ENCODE measurements at regions not wholly inside any gene's neighbourhood (a gene's known extent, or its start where the extent isn't known, plus 50 kb on each side); places are given as distances from the start of the nearest gene placed in this dataset.
"Not testable (repeated sequence)": the region's sequence is repeated elsewhere in the genome, so short reads cannot be mapped to it uniquely, and the experiment has no call there.

DNA sequence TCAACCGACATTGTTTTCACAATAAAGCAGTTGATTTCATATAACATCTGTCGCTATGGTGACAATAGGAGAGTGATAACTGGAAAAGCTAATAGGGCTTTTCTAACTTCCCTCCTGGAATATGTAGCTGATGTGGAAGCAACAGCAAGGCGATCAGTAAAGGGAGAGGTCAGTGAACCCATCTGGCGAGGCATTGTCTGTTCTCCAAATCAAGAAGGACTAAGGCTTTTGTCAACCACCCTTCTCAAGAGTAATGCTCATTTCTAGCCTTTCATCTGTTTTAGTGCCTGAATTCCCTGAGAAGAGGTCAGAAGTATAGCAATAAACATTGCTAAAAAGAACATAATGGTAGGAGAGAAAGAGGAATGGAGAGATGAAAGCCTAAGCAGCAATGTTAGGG is 201.3 kb downstream of the AKAP7 start:
- Mint-ChIP-seq H3K4me3 (no peak overlapping the region), H3K27ac (no peak overlapping the region), H3K27me3 (ENCODE audit: low read depth) (no peaks in the 10 kb centered on the region), H3K9me3 (no peaks in the 10 kb centered on the region), H3K4me1 (ENCODE audit: low read depth) (no peaks in the 10 kb centered on the region), H3K36me3 (ENCODE audit: low read depth) (no peaks in the 10 kb centered on the region)

DNA sequence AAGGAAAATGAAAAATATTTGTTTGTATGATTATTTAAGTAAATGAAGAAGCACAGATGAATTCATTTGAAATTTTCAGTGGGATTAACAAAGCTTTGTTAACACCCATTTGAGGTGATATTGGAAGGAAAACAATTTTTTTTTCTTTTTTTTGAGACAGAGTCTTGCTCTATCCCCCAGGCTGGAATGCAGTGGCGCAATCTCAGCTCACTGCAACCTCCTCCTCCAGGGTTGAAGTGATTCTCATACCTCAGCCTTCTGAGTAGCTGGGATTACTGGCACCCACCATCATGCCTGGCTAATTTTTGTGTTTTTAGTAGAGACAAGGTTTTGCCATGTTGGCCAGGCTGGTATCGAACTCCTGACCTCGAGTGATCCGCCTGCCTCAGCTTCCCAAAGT is 211.6 kb downstream of the AKAP7 start:
- H3K27ac Mint-ChIP-seq; H3K4me1 Mint-ChIP-seq (ENCODE audit: low read depth); H3K9me3 Mint-ChIP-seq; H3K27me3 Mint-ChIP-seq (ENCODE audit: low read depth); H3K36me3 Mint-ChIP-seq (ENCODE audit: low read depth); H3K4me3 Mint-ChIP-seq: not testable (repeated sequence)

DNA sequence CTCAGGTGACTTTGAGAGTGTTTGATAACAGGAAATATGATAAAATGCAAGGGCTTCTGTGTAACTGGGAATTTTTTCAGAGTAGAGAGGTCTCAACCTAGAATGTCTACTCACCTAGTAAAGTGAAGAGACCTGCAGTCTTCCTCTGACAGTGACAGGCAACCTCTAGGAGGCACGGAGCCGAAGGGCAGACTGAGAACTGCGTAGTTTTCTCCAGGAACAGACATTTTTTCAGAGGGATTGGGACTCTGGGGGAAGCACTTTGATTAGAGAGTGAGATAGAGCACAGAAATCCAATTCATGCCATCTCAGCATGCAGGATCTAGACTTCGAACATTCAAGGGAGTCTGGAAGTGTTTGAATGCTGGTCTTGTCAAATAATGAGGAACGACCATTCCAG is 213.3 kb downstream of the AKAP7 start:
- peaks cover 4% of the 10 kb centered on the region for H3K4me1 Mint-ChIP-seq (ENCODE audit: low read depth)
- H3K36me3 Mint-ChIP-seq (ENCODE audit: low read depth) = peaks cover 6% of the 10 kb centered on the region
- H3K27ac Mint-ChIP-seq = no peak overlapping the region
- H3K9me3 Mint-ChIP-seq = no peaks in the 10 kb centered on the region
- no peak overlapping the region for H3K4me3 Mint-ChIP-seq
- no peaks in the 10 kb centered on the region for H3K27me3 Mint-ChIP-seq (ENCODE audit: low read depth)

DNA sequence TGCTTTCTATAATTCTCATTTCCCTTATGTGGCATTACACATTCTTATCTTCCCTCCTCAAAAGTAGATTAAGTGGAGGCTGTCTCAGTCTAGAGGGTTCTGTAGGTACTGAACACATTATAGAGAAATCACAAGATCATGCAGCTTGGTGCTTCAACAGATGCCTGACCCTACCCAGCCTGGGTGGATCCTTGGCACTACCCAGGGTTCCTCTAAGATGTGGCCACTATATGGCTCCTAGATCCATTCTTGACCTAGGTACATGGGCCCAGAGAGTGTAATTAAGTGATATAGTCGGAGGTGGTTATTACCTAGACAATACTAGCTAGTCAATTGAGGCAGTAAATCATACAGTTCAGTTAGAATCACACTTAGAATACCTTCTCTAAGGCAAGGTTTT is 213.9 kb downstream of the AKAP7 start:
- peaks cover 4% of the 10 kb centered on the region for H3K4me1 Mint-ChIP-seq (ENCODE audit: low read depth)
- H3K27ac Mint-ChIP-seq = no peak overlapping the region
- H3K27me3 Mint-ChIP-seq (ENCODE audit: low read depth) = no peaks in the 10 kb centered on the region
- peaks cover 8% of the 10 kb centered on the region for H3K36me3 Mint-ChIP-seq (ENCODE audit: low read depth)
- no peak overlapping the region for H3K4me3 Mint-ChIP-seq
- no peaks in the 10 kb centered on the region for H3K9me3 Mint-ChIP-seq

DNA sequence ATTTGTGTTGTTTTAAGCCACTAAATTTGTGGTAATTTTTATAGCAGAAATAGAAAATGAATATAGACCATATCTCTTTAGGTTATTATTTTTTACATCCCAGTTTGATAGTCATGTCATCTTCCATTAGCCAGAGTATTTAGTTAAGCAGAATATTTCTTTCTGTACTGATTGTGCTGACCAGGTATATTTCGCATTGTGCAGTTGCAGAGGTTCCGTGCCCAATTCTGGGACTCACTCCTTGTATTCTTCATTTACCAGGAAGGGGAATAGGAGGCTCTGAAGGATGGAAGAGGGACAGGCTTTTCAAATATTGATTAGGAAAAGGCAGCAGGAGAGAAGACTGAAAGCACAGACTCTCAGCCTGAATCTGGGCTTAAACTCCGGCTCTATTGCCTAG is 217.8 kb downstream of the AKAP7 start:
- Mint-ChIP-seq H3K4me1 (ENCODE audit: low read depth) (peaks cover 4% of the 10 kb centered on the region), H3K9me3 (no peaks in the 10 kb centered on the region), H3K27me3 (ENCODE audit: low read depth) (no peaks in the 10 kb centered on the region), H3K36me3 (ENCODE audit: low read depth) (peaks cover 7% of the 10 kb centered on the region), H3K4me3 (no peak overlapping the region), H3K27ac (no peak overlapping the region)

DNA sequence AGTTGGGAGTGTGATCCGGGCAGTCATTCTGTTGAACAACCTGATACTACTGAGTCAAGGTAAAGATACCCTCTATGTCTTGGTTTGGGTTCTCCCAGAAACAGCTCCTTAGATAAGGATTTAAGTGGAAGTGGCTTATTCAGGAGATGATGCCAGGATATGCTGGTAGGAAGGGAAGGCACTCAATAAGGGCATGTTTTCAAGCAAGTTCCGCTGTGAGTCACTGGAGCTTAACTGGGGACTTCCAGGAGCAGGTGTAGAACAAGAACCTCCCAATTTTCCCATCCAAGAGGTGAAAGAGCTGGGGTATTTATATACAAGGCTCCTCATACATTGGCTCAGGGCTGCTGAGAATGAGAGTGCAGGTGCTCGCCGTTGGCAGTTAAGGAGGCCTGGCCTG is 218.6 kb downstream of the AKAP7 start:
- Mint-ChIP-seq H3K27me3 (ENCODE audit: low read depth) (no peaks in the 10 kb centered on the region), H3K27ac (no peak overlapping the region), H3K4me1 (ENCODE audit: low read depth) (no peaks in the 10 kb centered on the region), H3K9me3 (no peaks in the 10 kb centered on the region), H3K4me3 (no peak overlapping the region), H3K36me3 (ENCODE audit: low read depth) (peaks cover 6% of the 10 kb centered on the region)

DNA sequence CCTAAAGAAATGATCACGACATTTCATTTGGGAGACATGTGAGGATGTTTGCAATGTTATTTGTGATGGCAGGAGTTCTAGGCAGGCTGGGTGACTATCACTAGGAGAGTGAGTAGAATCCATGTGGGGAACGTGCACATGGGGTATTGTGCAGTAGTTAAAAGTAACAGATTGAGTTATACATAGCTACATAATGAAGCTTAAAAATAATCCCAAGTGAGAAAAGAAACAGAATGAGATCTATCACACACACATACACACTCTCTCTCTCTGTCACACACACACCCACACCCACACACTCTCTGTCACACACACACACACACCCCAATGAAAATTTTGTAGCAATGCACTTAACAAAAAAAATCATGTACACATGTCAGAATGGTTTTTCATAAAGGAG is 218.7 kb upstream of the ARG1 start:
- no peak overlapping the region for H3K4me3 Mint-ChIP-seq
- peaks cover 6% of the 10 kb centered on the region for H3K36me3 Mint-ChIP-seq (ENCODE audit: low read depth)
- no peaks in the 10 kb centered on the region for H3K27me3 Mint-ChIP-seq (ENCODE audit: low read depth)
- H3K4me1 Mint-ChIP-seq (ENCODE audit: low read depth) = no peaks in the 10 kb centered on the region
- no peak overlapping the region for H3K27ac Mint-ChIP-seq
- H3K9me3 Mint-ChIP-seq = no peaks in the 10 kb centered on the region

DNA sequence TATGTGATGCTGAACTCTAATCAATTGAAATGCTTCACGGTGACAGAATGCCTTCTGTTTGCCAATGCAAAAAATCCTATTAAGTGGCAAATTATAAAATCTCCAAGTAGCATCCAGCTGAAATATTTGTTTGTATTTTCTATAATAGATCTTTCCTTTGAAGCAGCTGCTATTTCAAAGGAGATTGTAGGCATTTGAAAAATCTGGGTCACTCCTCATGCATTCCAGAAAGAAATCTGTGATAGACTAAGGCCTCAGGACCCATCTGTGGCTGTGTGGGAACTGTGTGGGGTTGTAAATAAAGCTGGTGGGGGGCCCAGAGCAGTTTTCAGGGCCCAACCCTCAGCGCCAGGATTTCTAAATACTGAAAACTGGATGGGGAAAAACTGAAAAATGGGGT is 216.9 kb upstream of the ARG1 start:
- H3K27ac Mint-ChIP-seq = no peak overlapping the region
- no peaks in the 10 kb centered on the region for H3K27me3 Mint-ChIP-seq (ENCODE audit: low read depth)
- peaks cover 6% of the 10 kb centered on the region for H3K36me3 Mint-ChIP-seq (ENCODE audit: low read depth)
- no peaks in the 10 kb centered on the region for H3K4me1 Mint-ChIP-seq (ENCODE audit: low read depth)
- H3K4me3 Mint-ChIP-seq = no peak overlapping the region
- H3K9me3 Mint-ChIP-seq = no peaks in the 10 kb centered on the region

DNA sequence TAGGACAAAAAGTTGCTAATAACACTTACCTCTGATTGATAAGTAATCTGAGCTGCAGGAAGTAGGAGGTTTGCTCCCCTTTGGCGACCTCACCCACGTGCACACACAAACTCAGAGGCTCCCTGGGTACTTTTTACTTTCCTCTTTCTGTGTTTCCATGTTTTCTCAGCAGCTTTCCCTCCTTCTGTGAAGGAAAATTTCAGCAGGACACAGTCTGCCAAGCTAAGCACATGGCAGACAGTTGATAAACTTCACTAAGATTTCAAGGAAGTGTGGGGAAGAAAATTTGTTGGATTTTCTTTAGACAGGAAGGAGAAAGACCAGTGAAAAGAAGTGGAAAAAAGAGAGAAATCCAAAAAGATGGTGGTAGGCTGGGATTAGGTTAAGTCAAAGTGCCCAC is 215.5 kb upstream of the ARG1 start:
- no peaks in the 10 kb centered on the region for H3K4me1 Mint-ChIP-seq (ENCODE audit: low read depth)
- H3K36me3 Mint-ChIP-seq (ENCODE audit: low read depth) = peaks cover 5% of the 10 kb centered on the region
- H3K27me3 Mint-ChIP-seq (ENCODE audit: low read depth) = no peaks in the 10 kb centered on the region
- no peak overlapping the region for H3K4me3 Mint-ChIP-seq
- no peaks in the 10 kb centered on the region for H3K9me3 Mint-ChIP-seq
- no peak overlapping the region for H3K27ac Mint-ChIP-seq

DNA sequence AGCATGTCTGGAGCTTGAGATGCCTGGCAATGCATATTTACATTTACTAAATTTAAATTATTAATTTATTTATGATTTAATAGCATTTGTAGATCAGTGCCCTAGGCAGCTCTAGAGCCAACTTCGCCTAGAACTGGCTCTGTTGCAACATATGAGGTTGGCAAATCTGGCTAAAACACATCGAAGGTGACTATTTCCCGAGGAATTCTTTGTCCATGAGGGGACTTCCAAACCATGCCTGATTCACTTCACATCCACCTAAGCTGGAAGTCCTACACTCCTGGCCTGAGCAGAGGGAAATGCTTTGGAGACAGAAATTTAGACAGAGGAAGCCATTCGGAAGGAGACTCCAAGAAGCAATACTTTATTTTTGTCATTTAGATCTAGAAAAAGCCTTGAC is 211.0 kb upstream of the ARG1 start:
- Mint-ChIP-seq H3K27ac (no peak overlapping the region), H3K36me3 (ENCODE audit: low read depth) (peaks cover 1% of the 10 kb centered on the region), H3K4me1 (ENCODE audit: low read depth) (peaks cover 3% of the 10 kb centered on the region), H3K4me3 (no peak overlapping the region), H3K27me3 (ENCODE audit: low read depth) (no peaks in the 10 kb centered on the region), H3K9me3 (no peaks in the 10 kb centered on the region)

DNA sequence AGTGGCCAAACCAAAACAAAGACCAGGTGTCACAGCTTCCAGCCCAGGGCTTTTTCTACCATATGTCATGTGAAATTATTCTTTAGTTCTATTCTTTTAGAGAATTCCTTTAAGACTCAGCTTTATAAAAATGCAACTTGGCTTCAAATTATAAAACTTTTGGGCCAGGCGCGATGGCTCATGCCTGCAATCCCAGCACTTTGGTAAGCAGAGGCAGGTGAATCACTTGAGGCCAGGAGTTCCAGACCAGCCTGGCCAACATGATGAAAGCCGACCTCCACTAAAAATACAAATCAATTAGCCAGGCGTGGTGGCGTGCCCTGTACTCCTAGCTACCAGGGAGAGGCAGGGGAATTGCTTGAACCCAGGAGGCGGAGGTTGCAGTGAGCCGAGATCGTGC is 210.3 kb upstream of the ARG1 start:
- Mint-ChIP-seq H3K36me3 (ENCODE audit: low read depth) (peaks cover 1% of the 10 kb centered on the region), H3K4me1 (ENCODE audit: low read depth) (peaks cover 3% of the 10 kb centered on the region), H3K4me3 (no peak overlapping the region), H3K27me3 (ENCODE audit: low read depth) (no peaks in the 10 kb centered on the region), H3K27ac (no peak overlapping the region), H3K9me3 (no peaks in the 10 kb centered on the region)

DNA sequence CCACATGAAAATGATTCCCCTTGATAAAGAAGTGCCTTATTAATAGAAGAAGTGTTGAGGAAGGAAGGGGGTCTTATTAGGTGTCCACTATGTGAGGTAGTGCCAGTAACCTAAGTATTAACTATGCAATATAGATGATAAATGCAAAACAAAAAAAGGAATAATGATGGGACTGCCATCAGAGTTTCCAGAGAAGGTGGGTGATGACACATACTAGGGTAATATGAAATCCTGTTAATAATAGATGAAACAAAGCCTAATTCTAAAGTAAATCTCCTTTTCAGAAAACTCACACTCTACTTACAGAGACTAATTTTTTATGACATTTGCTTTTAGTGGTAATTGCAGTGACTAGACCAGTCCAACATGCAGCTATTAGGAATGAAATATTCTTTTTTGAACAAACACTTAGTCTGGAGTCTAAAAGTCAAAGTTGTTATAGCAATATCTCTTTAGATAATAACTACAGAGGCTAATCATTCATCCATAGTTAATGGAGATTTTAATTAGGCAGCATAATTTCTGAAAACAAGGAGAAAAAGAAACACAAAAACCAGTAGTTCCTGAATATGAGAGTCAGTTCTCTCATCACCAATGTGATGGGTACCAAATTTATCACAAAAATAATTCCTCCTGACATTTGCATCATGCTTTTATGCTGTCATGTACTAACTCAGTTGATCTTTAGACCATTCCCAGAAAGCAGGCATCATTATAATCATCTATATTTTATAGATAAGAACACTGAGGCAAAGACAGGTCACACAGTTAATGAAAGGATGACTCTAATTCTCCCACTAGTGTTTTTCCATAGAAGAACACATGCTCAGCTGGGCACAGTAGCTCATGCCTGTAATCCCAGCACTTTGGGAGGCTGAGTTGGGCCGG is 208.8 kb upstream of the ARG1 start:
- H3K4me3 Mint-ChIP-seq = no peak overlapping the region
- H3K9me3 Mint-ChIP-seq = no peaks in the 10 kb centered on the region
- no peaks in the 10 kb centered on the region for H3K27me3 Mint-ChIP-seq (ENCODE audit: low read depth)
- H3K4me1 Mint-ChIP-seq (ENCODE audit: low read depth) = peaks cover 7% of the 10 kb centered on the region
- no peak overlapping the region for H3K27ac Mint-ChIP-seq
- H3K36me3 Mint-ChIP-seq (ENCODE audit: low read depth) = peaks cover 1% of the 10 kb centered on the region

DNA sequence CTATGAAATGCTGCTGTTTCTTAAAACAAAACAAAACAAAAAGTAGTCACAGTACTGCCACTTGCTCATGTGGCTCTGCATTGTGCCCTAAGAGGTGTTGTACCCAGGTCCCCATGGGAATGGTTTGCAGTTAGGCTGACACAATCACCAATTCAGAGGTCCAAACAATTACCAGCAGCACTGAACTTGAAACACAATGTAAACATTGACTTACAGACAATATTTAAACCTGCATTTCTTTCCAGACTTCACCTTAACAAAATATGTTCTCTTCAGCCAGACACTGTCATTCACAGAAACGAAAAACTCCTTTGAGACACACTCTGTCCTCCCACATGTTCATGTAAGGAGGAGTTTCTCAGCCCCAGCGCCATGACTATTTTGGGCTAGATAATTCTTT is 206.8 kb upstream of the ARG1 start:
- Mint-ChIP-seq H3K27me3 (ENCODE audit: low read depth) (no peaks in the 10 kb centered on the region), H3K9me3 (no peaks in the 10 kb centered on the region), H3K4me3 (no peak overlapping the region), H3K27ac (no peak overlapping the region), H3K36me3 (ENCODE audit: low read depth) (peaks cover 1% of the 10 kb centered on the region), H3K4me1 (ENCODE audit: low read depth) (peaks cover 7% of the 10 kb centered on the region)

DNA sequence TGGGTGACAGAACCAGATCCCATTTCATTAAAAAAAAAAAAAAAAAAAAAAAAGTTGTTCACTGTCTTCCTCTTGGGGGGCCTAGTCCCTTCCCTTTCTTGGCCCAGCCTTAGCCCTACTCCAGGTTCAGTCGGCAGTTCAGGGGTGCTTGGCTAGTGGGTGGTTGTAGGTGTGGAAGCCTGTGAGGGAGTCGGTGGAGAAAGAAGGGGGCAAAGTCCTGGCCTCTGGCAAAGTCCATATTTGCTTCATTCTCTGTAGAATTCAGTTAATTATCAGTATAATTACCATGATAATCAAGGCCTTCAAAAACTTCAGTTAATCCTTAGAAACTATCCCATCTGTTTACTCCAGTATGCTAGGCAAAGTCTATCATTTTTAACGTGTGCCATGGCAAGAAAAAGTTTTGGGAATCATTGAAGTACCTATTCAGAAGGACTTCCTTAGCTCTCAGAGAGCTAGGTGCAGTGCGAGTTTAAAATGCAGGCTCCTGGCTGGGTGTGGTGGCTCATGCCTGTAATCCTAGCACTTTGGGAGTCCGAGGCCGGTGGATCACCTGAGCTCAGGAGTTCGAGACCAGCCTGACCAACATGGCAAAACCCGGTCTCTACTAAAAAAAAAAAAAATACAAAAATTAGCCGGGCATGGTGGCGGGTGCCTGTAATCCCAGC is 205.7 kb upstream of the ARG1 start:
- Mint-ChIP-seq H3K9me3 (no peaks in the 10 kb centered on the region), H3K27me3 (ENCODE audit: low read depth) (no peaks in the 10 kb centered on the region), H3K4me3 (no peak overlapping the region), H3K36me3 (ENCODE audit: low read depth) (peaks cover 1% of the 10 kb centered on the region), H3K27ac (no peak overlapping the region), H3K4me1 (ENCODE audit: low read depth) (peaks cover 7% of the 10 kb centered on the region)

DNA sequence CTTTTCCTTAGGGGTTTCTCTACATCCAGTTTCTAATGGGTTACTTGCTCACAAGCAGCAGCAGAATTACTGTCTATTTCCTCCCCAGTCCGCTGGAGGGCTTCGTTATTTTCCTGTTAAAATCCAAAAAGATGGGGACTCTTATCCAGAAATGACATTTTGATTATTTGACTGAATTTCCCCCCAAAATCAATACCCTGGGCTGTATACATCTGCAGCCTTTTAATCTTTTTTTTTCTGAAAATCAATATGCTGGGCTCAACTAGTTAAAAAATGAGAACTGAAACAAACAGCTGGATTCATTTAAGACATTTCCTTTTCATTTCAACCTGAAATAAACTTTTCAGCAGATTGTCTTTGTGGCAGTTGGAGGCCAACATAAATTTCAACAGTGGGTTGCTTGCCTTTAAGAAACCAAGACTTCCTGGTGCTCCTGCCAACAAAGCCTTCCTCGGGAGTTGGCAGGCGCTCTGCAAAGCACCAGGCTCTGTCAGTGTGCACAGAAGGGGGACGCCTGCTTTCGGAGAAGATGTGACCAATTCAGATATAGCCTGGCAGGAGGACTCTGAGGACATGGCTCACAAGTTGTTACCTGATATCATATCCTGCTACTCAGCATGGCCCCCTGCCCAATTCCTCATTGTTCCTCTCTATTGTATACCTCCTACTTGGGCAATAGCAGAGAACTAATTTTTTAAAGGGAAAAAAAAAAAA is 204.7 kb upstream of the ARG1 start:
- Mint-ChIP-seq H3K27me3 (ENCODE audit: low read depth) (no peaks in the 10 kb centered on the region), H3K4me3 (no peak overlapping the region)

More for the DNA sequence above, 204.7 kb upstream of the ARG1 start:
- H3K27ac Mint-ChIP-seq = no peak overlapping the region
- H3K4me1 Mint-ChIP-seq (ENCODE audit: low read depth) = peaks cover 7% of the 10 kb centered on the region
- no peaks in the 10 kb centered on the region for H3K9me3 Mint-ChIP-seq
- peaks cover 2% of the 10 kb centered on the region for H3K36me3 Mint-ChIP-seq (ENCODE audit: low read depth)

Measured in T-helper 1 cell treated with Interleukin-12 subunit alpha and Interleukin-12 subunit beta and Interleukin-4 antibody, amounts not matched to agents 30 μg/mL and 1 μg/mL, for 36 hours (primary cell).